GM12892 (cell line): ENCODE measurements at regions not wholly inside any gene's neighbourhood (a gene's known extent, or its start where the extent isn't known, plus 50 kb on each side); places are given as distances from the start of the nearest gene placed in this dataset.

ENCODE experiments used
- POLR2A ChIP-seq: IDR thresholded peaks from 2 replicates; pipeline ENCODE4 v1.6.1; 2011; ENCODE audit warnings: low read depth, low read length, control low read depth
- POLR2AphosphoS5 ChIP-seq: IDR thresholded peaks from 2 replicates; pipeline ENCODE4 v1.6.1; 2011; ENCODE audit warnings: low read depth, low read length, control low read depth
- TAF1 ChIP-seq: IDR thresholded peaks from 2 replicates; pipeline ENCODE4 v1.6.1; 2011; ENCODE audit warnings: low read depth, mild to moderate bottlenecking, control low read depth, low read length, borderline replicate concordance

- TF ChIP-seq TAF1 (no peak), POLR2A (no peak), POLR2AphosphoS5 (no peak)
These were observed 372.9 kb downstream of the KLHL13 start for GRCh38 chrX:117743469-117744251.
